Astrocyte (in vitro differentiated cells and primary cell): ENCODE measurements at regions not wholly inside any gene's neighbourhood (a gene's known extent, or its start where the extent isn't known, plus 50 kb on each side); places are given as distances from the start of the nearest gene placed in this dataset.
"Not testable (repeated sequence)": the region's sequence is repeated elsewhere in the genome, so short reads cannot be mapped to it uniquely, and the experiment has no call there.

Experiments used
- DNase-seq: peaks from one replicate; pipeline ENCODE4 v3.0.0-alpha.2; 2010; ENCODE audit warnings: low read depth
- FAIRE-seq: peaks from 2 replicates; lab custom pipeline; 2011; peaks lifted over from hg19 to GRCh38; lab: Jason Lieb, UNC
- H2AFZ ChIP-seq: 2 replicates; pipeline ENCODE4 v1.6.0; 2012; ENCODE audit warnings: low read depth, low read length, inconsistent platforms
- H3K27ac ChIP-seq: 2 replicates; pipeline ENCODE4 v1.5.1; 2011; ENCODE audit warnings: low read depth, low read length, inconsistent platforms
- H3K27me3 ChIP-seq: 2 replicates; pipeline ENCODE4 v1.6.0; 2011; ENCODE audit warnings: low read length, inconsistent platforms; ENCODE audit not compliant: insufficient read depth
- H3K36me3 ChIP-seq: 2 replicates; pipeline ENCODE4 v1.5.1; 2011; ENCODE audit warnings: low read length, inconsistent platforms; ENCODE audit not compliant: insufficient read depth
- H3K4me1 ChIP-seq: 2 replicates; pipeline ENCODE4 v1.5.1; 2011; ENCODE audit warnings: low read length, inconsistent platforms; ENCODE audit not compliant: insufficient read depth
- H3K4me2 ChIP-seq: 2 replicates; pipeline ENCODE4 v1.6.0; 2012; ENCODE audit warnings: low read length, inconsistent platforms
- H3K4me3 ChIP-seq: 2 replicates; pipeline ENCODE4 v1.5.1; 2011; ENCODE audit warnings: low read depth, mild to moderate bottlenecking, low read length, inconsistent platforms; ENCODE audit not compliant: insufficient read depth
- H3K79me2 ChIP-seq: 2 replicates; pipeline ENCODE4 v1.6.0; 2012; ENCODE audit warnings: mild to moderate bottlenecking, low read length, inconsistent platforms; ENCODE audit not compliant: insufficient read depth
- H3K9ac ChIP-seq: 2 replicates; pipeline ENCODE4 v1.6.0; 2012; ENCODE audit warnings: mild to moderate bottlenecking, low read length, inconsistent platforms
- H3K9me3 ChIP-seq: 2 replicates; pipeline ENCODE4 v1.5.1; 2012; ENCODE audit warnings: low read depth, mild to moderate bottlenecking, low read length, inconsistent platforms; ENCODE audit not compliant: insufficient read depth
- H4K20me1 ChIP-seq: 2 replicates; pipeline ENCODE4 v1.6.0; 2012; ENCODE audit warnings: low read length, inconsistent platforms; ENCODE audit not compliant: insufficient read depth
- H3K27ac Mint-ChIP-seq: one replicate; pipeline ENCODE4 v1.8.0; 2021; ENCODE audit warnings: mild to moderate bottlenecking, mixed read lengths; ENCODE audit not compliant: unreplicated experiment
- H3K27me3 Mint-ChIP-seq: one replicate; pipeline ENCODE4 v1.8.0; 2021; ENCODE audit warnings: low read depth, mixed read lengths; ENCODE audit not compliant: unreplicated experiment
- H3K36me3 Mint-ChIP-seq: one replicate; pipeline ENCODE4 v1.8.0; 2021; ENCODE audit warnings: low read depth, mixed read lengths; ENCODE audit not compliant: unreplicated experiment
- H3K4me1 Mint-ChIP-seq: one replicate; pipeline ENCODE4 v1.8.0; 2021; ENCODE audit warnings: low read depth, mixed read lengths; ENCODE audit not compliant: unreplicated experiment
- H3K4me3 Mint-ChIP-seq: one replicate; pipeline ENCODE4 v1.8.0; 2021; ENCODE audit warnings: mild to moderate bottlenecking, moderate library complexity, mixed read lengths; ENCODE audit not compliant: unreplicated experiment
- H3K9me3 Mint-ChIP-seq: one replicate; pipeline ENCODE4 v1.8.0; 2021; ENCODE audit warnings: mild to moderate bottlenecking, mixed read lengths; ENCODE audit not compliant: unreplicated experiment
- EZH2 ChIP-seq: IDR thresholded peaks from 2 replicates; pipeline ENCODE4 v1.6.1; 2012; ENCODE audit warnings: mild to moderate bottlenecking, low read length, inconsistent platforms; ENCODE audit not compliant: insufficient read depth
- TF ChIP-seq, protein P1 (sequence below): IDR thresholded peaks from 2 replicates; pipeline ENCODE4 v1.5.1; 2011; ENCODE audit warnings: low read depth, mild to moderate bottlenecking, inconsistent platforms, low read length, moderate library complexity; ENCODE audit not compliant: insufficient read depth

- Histone ChIP-seq H3K4me1 (no peaks in the 10 kb centered on the region), H3K9me3 (no peaks in the 10 kb centered on the region), H3K4me2 (no peak overlapping the region), H2AFZ (no peak overlapping the region), H3K9ac (no peak overlapping the region), H3K27ac (no peak overlapping the region), H4K20me1 (no peaks in the 10 kb centered on the region), H3K36me3 (no peaks in the 10 kb centered on the region), H3K4me3 (no peak overlapping the region), H3K79me2 (no peaks in the 10 kb centered on the region), H3K27me3 (no peaks in the 10 kb centered on the region)
- Mint-ChIP-seq H3K36me3 (no peaks in the 10 kb centered on the region), H3K27ac (no peak overlapping the region), H3K4me3 (no peak overlapping the region), H3K27me3 (peaks cover 7% of the 10 kb centered on the region), H3K9me3 (peaks cover 7% of the 10 kb centered on the region), H3K4me1 (no peaks in the 10 kb centered on the region)
- DNase-seq, result no peak
- TF ChIP-seq, protein P1, sequence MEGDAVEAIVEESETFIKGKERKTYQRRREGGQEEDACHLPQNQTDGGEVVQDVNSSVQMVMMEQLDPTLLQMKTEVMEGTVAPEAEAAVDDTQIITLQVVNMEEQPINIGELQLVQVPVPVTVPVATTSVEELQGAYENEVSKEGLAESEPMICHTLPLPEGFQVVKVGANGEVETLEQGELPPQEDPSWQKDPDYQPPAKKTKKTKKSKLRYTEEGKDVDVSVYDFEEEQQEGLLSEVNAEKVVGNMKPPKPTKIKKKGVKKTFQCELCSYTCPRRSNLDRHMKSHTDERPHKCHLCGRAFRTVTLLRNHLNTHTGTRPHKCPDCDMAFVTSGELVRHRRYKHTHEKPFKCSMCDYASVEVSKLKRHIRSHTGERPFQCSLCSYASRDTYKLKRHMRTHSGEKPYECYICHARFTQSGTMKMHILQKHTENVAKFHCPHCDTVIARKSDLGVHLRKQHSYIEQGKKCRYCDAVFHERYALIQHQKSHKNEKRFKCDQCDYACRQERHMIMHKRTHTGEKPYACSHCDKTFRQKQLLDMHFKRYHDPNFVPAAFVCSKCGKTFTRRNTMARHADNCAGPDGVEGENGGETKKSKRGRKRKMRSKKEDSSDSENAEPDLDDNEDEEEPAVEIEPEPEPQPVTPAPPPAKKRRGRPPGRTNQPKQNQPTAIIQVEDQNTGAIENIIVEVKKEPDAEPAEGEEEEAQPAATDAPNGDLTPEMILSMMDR, result no peak
- no peak for TF ChIP-seq EZH2
- FAIRE-seq, result no peak
Observed at GRCh38 chr5:62100201-62100600, 205.8 kb upstream of the KIF2A start.

DNA sequence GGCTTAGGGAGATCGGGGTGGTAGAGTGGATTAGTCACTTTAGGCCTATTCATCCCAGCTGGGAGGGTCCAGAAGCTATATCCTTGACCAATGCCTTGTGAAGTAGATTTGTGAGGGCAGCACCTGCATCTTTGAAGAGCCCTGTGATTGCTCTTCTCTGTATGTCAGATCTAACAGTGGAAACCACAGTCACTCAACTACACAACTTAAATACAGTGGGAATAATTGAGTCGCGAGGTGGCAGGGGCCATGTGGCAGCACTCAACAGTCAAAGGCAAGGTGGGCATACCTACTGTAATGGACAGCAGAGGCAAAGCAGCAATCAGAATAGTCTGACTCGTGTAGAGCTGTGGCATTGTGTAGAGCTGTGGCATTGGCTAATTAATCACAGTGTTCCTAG lies 202.1 kb upstream of the KIF2A start:
- not testable (repeated sequence) for H3K4me3 ChIP-seq, H3K4me1 ChIP-seq, H3K27ac Mint-ChIP-seq, H3K27me3 Mint-ChIP-seq, H3K79me2 ChIP-seq, H3K36me3 ChIP-seq, H3K4me2 ChIP-seq, H4K20me1 ChIP-seq, H3K36me3 Mint-ChIP-seq, H3K4me1 Mint-ChIP-seq, FAIRE-seq, H3K9me3 ChIP-seq, H3K27me3 ChIP-seq, H3K9ac ChIP-seq, H2AFZ ChIP-seq, H3K4me3 Mint-ChIP-seq, H3K27ac ChIP-seq, DNase-seq
- peaks cover 11% of the 10 kb centered on the region for H3K9me3 Mint-ChIP-seq

GRCh38 chr5:62111428-62111827 lies 194.6 kb upstream of the KIF2A start:
- Histone ChIP-seq H3K9me3 (no peaks in the 10 kb centered on the region), H3K4me3 (no peak overlapping the region), H4K20me1 (no peaks in the 10 kb centered on the region), H3K4me2 (no peak overlapping the region), H3K27me3 (no peaks in the 10 kb centered on the region), H2AFZ (no peak overlapping the region), H3K79me2 (no peaks in the 10 kb centered on the region), H3K9ac (no peak overlapping the region), H3K27ac (no peak overlapping the region), H3K36me3 (no peaks in the 10 kb centered on the region), H3K4me1 (no peaks in the 10 kb centered on the region)
- peaks cover 10% of the 10 kb centered on the region for H3K4me1 Mint-ChIP-seq
- H3K9me3 Mint-ChIP-seq, result peaks cover 3% of the 10 kb centered on the region
- H3K27me3 Mint-ChIP-seq, result no peaks in the 10 kb centered on the region
- FAIRE-seq, result no peak
- no peak for DNase-seq
- H3K27ac Mint-ChIP-seq, result no peak overlapping the region
- no peaks in the 10 kb centered on the region for H3K36me3 Mint-ChIP-seq
- H3K4me3 Mint-ChIP-seq, result no peak overlapping the region
- no peak for TF ChIP-seq EZH2
- TF ChIP-seq, protein P1, result no peak
